ENCODE measurements at regions not wholly inside any gene's neighbourhood (a gene's known extent, or its start where the extent isn't known, plus 50 kb on each side); places are given as distances from the start of the nearest gene placed in this dataset.

- TF ChIP-seq CTCF (IDR thresholded peaks at IDR 0.05; ENCODE audit: low read depth, low read length): no peak
- no peak overlapping the region for H3K4me3 ChIP-seq (replicated peaks in 1 of 2; ENCODE audit: low read depth in 2 of 2, low read length in 2 of 2)
- no peak for DNase-seq (ENCODE audit: low read depth in 2 of 2)
These were observed 437.5 kb downstream of the HTR1B start for GRCh38 chr6:77025736-77026223.

GRCh38 chr6:77021778-77022177, 441.5 kb downstream of the HTR1B start:
- no peak for DNase-seq (ENCODE audit: low read depth in 2 of 2)
- no peak overlapping the region for H3K4me3 ChIP-seq (replicated peaks in 1 of 2; ENCODE audit: low read depth in 2 of 2, low read length in 2 of 2)
- TF ChIP-seq CTCF (IDR thresholded peaks at IDR 0.05; ENCODE audit: low read depth, low read length): no peak

DNA sequence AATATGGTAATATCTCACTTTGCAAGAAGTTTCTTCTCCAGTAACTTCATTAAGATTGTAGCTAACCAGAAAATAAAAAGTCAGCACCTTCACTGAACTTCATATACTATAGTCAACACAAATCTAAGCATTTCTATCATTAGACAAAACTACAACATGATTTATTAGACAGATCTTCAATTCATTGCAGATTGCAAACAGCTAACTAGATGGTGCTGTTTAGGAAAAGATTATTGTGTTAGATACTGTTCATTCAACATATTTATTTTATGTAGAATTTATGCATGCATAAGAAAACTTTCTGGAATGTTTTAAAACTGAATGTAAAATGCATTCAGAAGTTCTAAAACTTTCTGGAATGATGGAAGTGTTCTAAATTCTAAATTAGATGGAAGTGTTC, 442.1 kb downstream of the HTR1B start:
- no peak for DNase-seq (ENCODE audit: low read depth in 2 of 2)
- no peak overlapping the region for H3K4me3 ChIP-seq (replicated peaks in 1 of 2; ENCODE audit: low read depth in 2 of 2, low read length in 2 of 2)
- no peak for TF ChIP-seq CTCF (IDR thresholded peaks at IDR 0.05; ENCODE audit: low read depth, low read length)

- no peak for TF ChIP-seq CTCF (IDR thresholded peaks at IDR 0.05; ENCODE audit: low read depth, low read length)
- H3K4me3 ChIP-seq (replicated peaks in 1 of 2; ENCODE audit: low read depth in 2 of 2, low read length in 2 of 2): no peak overlapping the region
- peak in 1 of 2 donors; percentile 13 for DNase-seq (ENCODE audit: low read depth in 2 of 2)
These were observed 444.2 kb downstream of the HTR1B start for GRCh38 chr6:77019081-77019480.

- TF ChIP-seq CTCF (IDR thresholded peaks at IDR 0.05; ENCODE audit: low read depth, low read length): no peak
- H3K4me3 ChIP-seq (replicated peaks in 1 of 2; ENCODE audit: low read depth in 2 of 2, low read length in 2 of 2): no peak overlapping the region
- DNase-seq (ENCODE audit: low read depth in 2 of 2): no peak
These were observed 445.8 kb downstream of the HTR1B start for GRCh38 chr6:77017537-77017936.

- DNase-seq (ENCODE audit: low read depth in 2 of 2): peak; percentile 45 to 67
- no peak overlapping the region for H3K4me3 ChIP-seq (replicated peaks in 1 of 2; ENCODE audit: low read depth in 2 of 2, low read length in 2 of 2)
- TF ChIP-seq CTCF (IDR thresholded peaks at IDR 0.05; ENCODE audit: low read depth, low read length): no peak
These were observed 447.9 kb downstream of the HTR1B start for GRCh38 chr6:77015350-77015749.

GRCh38 chr6:77011929-77012545, 451.3 kb downstream of the HTR1B start:
- no peak for TF ChIP-seq CTCF (IDR thresholded peaks at IDR 0.05; ENCODE audit: low read depth, low read length)
- no peak overlapping the region for H3K4me3 ChIP-seq (replicated peaks in 1 of 2; ENCODE audit: low read depth in 2 of 2, low read length in 2 of 2)
- no peak for DNase-seq (ENCODE audit: low read depth in 2 of 2)

Measured in cardiac fibroblast (primary cell).